Esophagus squamous epithelium (tissue), 5 donors: ENCODE measurements at regions not wholly inside any gene's neighbourhood (a gene's known extent, or its start where the extent isn't known, plus 50 kb on each side); places are given as distances from the start of the nearest gene placed in this dataset.

Source experiments
- DNase-seq: peaks from one replicate; lab custom pipeline; 2025; lab: John Stamatoyannopoulos, UW
- H3K27ac ChIP-seq, 4 donors: fragments of 200-600 bp; sonication (generic); one replicate each; pipeline ENCODE4 v1.5.1; 2016 to 2019; ENCODE audit warnings: mild to moderate bottlenecking in 1 of 4
- H3K27me3 ChIP-seq, 4 donors: fragments of 200-600 bp; sonication (generic); 1 replicate in 3 of 4; 2 replicates in 1 of 4; pipeline versions ENCODE4 v1.5.1 to v1.6.0; 2017 to 2021; ENCODE audit warnings: antibody characterized with exemption in 1 of 4
- H3K36me3 ChIP-seq, 3 donors: fragments of 200-600 bp; sonication (generic); one replicate each; pipeline ENCODE4 v1.5.1; 2016 to 2019
- H3K4me1 ChIP-seq, 3 donors: fragments of 200-600 bp; sonication (generic); one replicate each; pipeline ENCODE4 v1.5.1; 2017 to 2019
- H3K4me3 ChIP-seq, 4 donors: fragments of 200-600 bp; sonication (generic); 1 replicate in 3 of 4; 2 replicates in 1 of 4; pipeline ENCODE4 v1.5.1; 2016 to 2019; ENCODE audit warnings: mild to moderate bottlenecking in 2 of 4, moderate library complexity in 1 of 4
- H3K9me3 ChIP-seq, 3 donors: fragments of 200-600 bp; sonication (generic); one replicate each; pipeline ENCODE4 v1.5.1; 2016 to 2019
- CTCF ChIP-seq, 6 experiments: fragments of 450-650 bp in 4 of 6; fragments of 200-600 bp in 2 of 6; sonication (generic) in 2 of 6; IDR thresholded peaks; one replicate each; pipeline ENCODE4 v1.5.1; 2016 to 2019; ENCODE audit warnings: antibody characterized with exemption in 6 of 6, mild to moderate bottlenecking in 4 of 6, moderate library complexity in 4 of 6
- POLR2A ChIP-seq, 4 donors: fragments of 450-650 bp; IDR thresholded peaks; one replicate each; pipeline ENCODE4 v1.6.1; 2017; ENCODE audit warnings: antibody characterized with exemption in 4 of 4, mild to moderate bottlenecking in 4 of 4, moderate library complexity in 3 of 4
- WGBS, 2 donors: methylation state at CpG; one replicate each; pipeline ENCODE4 v1.1.5; 2018; 5-methylcytosine and 5-hydroxymethylcytosine counted together
- intact Hi-C: fragments of 100-400 bp; cut with DNase I; formaldehyde crosslinking; loops from one replicate; pipeline ENCODE4 v1.15.0; 2022
- donor health status: DM: yes; HTN: yes; CAD: no.

GRCh38 chr3:72463083-72463482 lies 385.2 kb downstream of the SHQ1 start:
- 72 to 82% methylated on average over 8 to 9 of the region's 9 CpGs for WGBS, 2 donors
- Histone ChIP-seq H3K27ac (no peak overlapping the region), H3K9me3 (no peaks in the 10 kb centered on the region), H3K4me3 (no peak overlapping the region), H3K27me3 (peaks cover 0 to 13% (median 0%) of the 10 kb centered on the region in 4 donors), H3K36me3 (no peaks in the 10 kb centered on the region), H3K4me1 (peaks cover 0 to 19% (median 3%) of the 10 kb centered on the region in 3 donors)
- DNase-seq = no peak
- TF ChIP-seq POLR2A (IDR thresholded peaks at IDR 0.05) (no peak), CTCF (IDR thresholded peaks at IDR 0.05) (no peak)
- intact Hi-C loops = no loop called here

DNA sequence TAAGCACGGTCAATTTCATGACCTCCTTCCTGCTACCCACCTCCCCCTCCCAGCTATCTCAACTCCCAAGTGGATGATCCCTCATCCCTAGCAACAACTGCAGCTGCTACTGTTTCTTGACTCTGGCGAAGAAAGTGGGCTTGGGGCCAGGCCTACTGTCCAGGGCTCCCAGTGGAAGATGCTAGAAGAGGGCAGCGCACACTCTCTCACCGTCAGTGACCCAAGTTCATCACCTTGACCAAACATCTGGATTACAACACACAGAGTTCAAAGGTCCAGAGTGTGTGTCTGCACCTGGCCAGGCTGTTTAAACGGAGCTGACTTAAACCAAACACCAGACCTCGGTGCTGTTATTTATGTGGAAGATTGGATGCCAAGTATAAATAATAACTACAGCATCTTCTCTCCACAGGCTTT lies 385.6 kb downstream of the SHQ1 start:
- no peak for DNase-seq
- no peaks in the 10 kb centered on the region for H3K9me3 ChIP-seq
- no peak for TF ChIP-seq CTCF (IDR thresholded peaks at IDR 0.05)
- no peak for TF ChIP-seq POLR2A (IDR thresholded peaks at IDR 0.05)
- no peaks in the 10 kb centered on the region for H3K36me3 ChIP-seq
- H3K4me3 ChIP-seq = no peak overlapping the region
- intact Hi-C loops = no loop called here
- H3K27ac ChIP-seq = no peak overlapping the region
- peaks cover 0 to 13% (median 0%) of the 10 kb centered on the region in 4 donors for H3K27me3 ChIP-seq
- peaks cover 0 to 23% (median 3%) of the 10 kb centered on the region in 3 donors for H3K4me1 ChIP-seq
- WGBS, 2 donors = 62 to 66% methylated on average over 6 of the region's 6 CpGs

DNA sequence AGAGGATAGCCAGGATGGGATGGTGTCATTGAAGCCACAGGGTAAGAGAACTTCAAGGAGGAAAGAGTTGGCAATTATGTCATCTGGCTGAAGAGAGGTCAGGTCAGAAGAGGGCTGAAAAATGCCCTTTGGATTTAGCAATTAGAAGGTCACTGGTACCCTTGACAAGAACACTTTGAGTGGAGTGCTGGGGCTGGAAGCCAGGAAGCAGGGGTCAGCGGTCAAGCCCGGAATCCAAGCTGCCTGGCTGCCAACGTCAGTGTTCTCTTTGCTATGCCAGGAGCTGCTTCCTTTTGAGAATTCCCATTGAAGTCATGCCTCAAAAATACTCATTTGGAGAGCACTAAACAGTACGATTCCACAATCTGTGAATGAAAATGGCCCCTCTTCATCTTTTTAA lies 386.5 kb downstream of the SHQ1 start:
- TF ChIP-seq POLR2A (IDR thresholded peaks at IDR 0.05) (no peak), CTCF (IDR thresholded peaks at IDR 0.05) (no peak)
- Histone ChIP-seq H3K9me3 (no peaks in the 10 kb centered on the region), H3K4me1 (peaks cover 0 to 23% (median 3%) of the 10 kb centered on the region in 3 donors), H3K4me3 (no peak overlapping the region), H3K36me3 (no peaks in the 10 kb centered on the region), H3K27ac (no peak overlapping the region), H3K27me3 (peaks cover 0 to 9% (median 0%) of the 10 kb centered on the region in 4 donors)
- WGBS, 2 donors = 43 to 49% methylated on average over 4 of the region's 4 CpGs
- DNase-seq = no peak
- intact Hi-C loops = no loop called here

DNA sequence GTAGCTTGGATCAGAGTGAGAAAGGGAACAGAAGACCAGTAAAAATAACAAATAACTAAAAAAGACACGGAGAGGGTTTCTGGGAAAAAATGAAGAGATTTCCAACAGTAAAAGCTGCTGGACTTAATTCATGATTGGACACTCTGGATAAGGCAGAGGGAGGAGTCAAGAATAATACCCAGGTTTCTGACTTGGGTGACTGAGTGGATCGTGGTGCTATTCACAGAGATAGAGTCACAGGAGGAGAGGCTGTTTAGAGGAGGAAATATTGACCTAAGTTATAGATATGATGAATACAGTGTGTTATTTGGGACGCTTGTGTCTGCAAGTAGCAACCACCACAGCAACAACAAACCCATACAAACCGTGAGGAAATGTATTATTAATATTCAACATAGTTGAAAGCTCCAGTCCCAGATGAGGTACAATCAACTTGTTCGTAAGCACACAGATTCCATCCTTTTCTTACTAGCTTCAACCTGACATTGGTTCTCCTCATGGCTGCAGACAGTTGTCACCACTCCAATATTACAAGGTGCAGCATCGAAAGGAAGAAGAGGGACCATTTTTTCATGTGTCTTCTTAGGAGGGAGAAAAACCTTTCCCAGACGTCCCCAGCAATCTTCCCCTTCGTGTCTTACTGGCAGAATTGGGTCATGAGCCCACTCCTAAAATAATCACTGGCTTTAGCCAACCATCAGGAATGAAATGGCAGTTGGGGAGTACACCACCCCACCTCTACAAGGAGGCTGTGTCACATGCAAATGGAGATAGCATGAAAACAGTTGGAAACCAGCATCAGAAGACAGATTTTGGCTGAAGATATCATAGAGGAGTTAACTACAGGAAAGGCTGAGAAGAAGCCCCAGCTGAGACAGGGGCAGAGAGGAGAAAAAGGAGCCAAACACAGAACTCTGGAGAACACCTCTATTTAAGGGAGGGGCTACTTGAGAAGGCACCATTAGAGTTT lies 387.8 kb downstream of the SHQ1 start:
- Histone ChIP-seq H3K36me3 (no peaks in the 10 kb centered on the region), H3K4me1 (peaks cover 0 to 23% (median 3%) of the 10 kb centered on the region in 3 donors), H3K9me3 (no peaks in the 10 kb centered on the region), H3K27ac (no peak overlapping the region), H3K4me3 (no peak overlapping the region), H3K27me3 (no peaks in the 10 kb centered on the region)
- TF ChIP-seq POLR2A (IDR thresholded peaks at IDR 0.05) (no peak), CTCF (IDR thresholded peaks at IDR 0.05) (no peak)
- 82 to 92% methylated on average over 8 of the region's 8 CpGs for WGBS, 2 donors
- intact Hi-C loops = no loop called here
- DNase-seq = no peak

GRCh38 chr3:72459588-72459987 lies 388.7 kb downstream of the SHQ1 start:
- no peak overlapping the region for H3K27ac ChIP-seq
- no peaks in the 10 kb centered on the region for H3K27me3 ChIP-seq
- DNase-seq = no peak
- H3K4me3 ChIP-seq = no peak overlapping the region
- intact Hi-C loops = no loop called here
- peaks cover 0 to 23% (median 3%) of the 10 kb centered on the region in 3 donors for H3K4me1 ChIP-seq
- H3K9me3 ChIP-seq = no peaks in the 10 kb centered on the region
- TF ChIP-seq CTCF (IDR thresholded peaks at IDR 0.05) (no peak), POLR2A (IDR thresholded peaks at IDR 0.05) (no peak)
- H3K36me3 ChIP-seq = no peaks in the 10 kb centered on the region
